CD14-positive monocyte (primary cell): ENCODE measurements at regions not wholly inside any gene's neighbourhood (a gene's known extent, or its start where the extent isn't known, plus 50 kb on each side); places are given as distances from the start of the nearest gene placed in this dataset.
"Not testable (repeated sequence)": the region's sequence is repeated elsewhere in the genome, so short reads cannot be mapped to it uniquely, and the experiment has no call there.

Source experiments
- DNase-seq, 3 donors: peaks; one replicate each; pipeline ENCODE4 v3.0.0-alpha.2; 2011 to 2022
- H2AFZ ChIP-seq: 2 replicates; pipeline ENCODE4 v1.6.0; 2012; ENCODE audit warnings: mild to moderate bottlenecking, low read depth, low read length, inconsistent platforms; ENCODE audit not compliant: insufficient read depth, poor library complexity, severe bottlenecking
- H3K27ac ChIP-seq, 2 donors: 1 replicate in 1 of 2; 2 replicates in 1 of 2; pipeline ENCODE4 v1.5.1; 2012 to 2013; ENCODE audit warnings: low read length in 2 of 2, control low read depth in 1 of 2, inconsistent platforms in 1 of 2, low read depth in 1 of 2, mild to moderate bottlenecking in 1 of 2
- H3K27me3 ChIP-seq, 2 donors: one replicate each; pipeline versions ENCODE4 v1.6.0 to v1.6.1; 2011 to 2013; ENCODE audit warnings: low read length in 2 of 2; ENCODE audit not compliant: control insufficient read depth in 2 of 2, insufficient read depth in 2 of 2
- H3K36me3 ChIP-seq, 2 donors: replicated peaks in 1 of 2; 1 replicate in 1 of 2; 2 replicates in 1 of 2; pipeline versions ENCODE4 v1.5.1 to v1.6.1; 2012 to 2013; ENCODE audit warnings: low read length in 2 of 2, control low read depth in 1 of 2, inconsistent platforms in 1 of 2, mild to moderate bottlenecking in 1 of 2; ENCODE audit not compliant: insufficient read depth in 2 of 2, control insufficient read depth in 1 of 2
- H3K4me1 ChIP-seq, 2 donors: 1 replicate in 1 of 2; 2 replicates in 1 of 2; pipeline versions ENCODE4 v1.5.1 to v1.6.1; 2012 to 2013; ENCODE audit warnings: low read length in 2 of 2, control low read depth in 1 of 2, inconsistent platforms in 1 of 2, mild to moderate bottlenecking in 1 of 2, moderate library complexity in 1 of 2; ENCODE audit not compliant: insufficient read depth in 2 of 2, control insufficient read depth in 1 of 2
- H3K4me2 ChIP-seq: replicated peaks from 2 replicates; pipeline ENCODE3; 2012; ENCODE audit warnings: low read length, moderate library complexity, mild to moderate bottlenecking; ENCODE audit not compliant: poor library complexity, severe bottlenecking; ENCODE audit errors: extremely low read depth
- H3K4me3 ChIP-seq, 3 experiments: fragments of 200-600 bp in 1 of 3; sonication (generic) in 1 of 3; replicated peaks in 1 of 3; 1 replicate in 2 of 3; 2 replicates in 1 of 3; pipeline ENCODE4 v1.5.1; 2011 to 2013; ENCODE audit warnings: low read length in 3 of 3, mild to moderate bottlenecking in 3 of 3, control low read depth in 2 of 3, low read depth in 2 of 3, inconsistent platforms in 1 of 3, moderate library complexity in 1 of 3
- H3K79me2 ChIP-seq: 2 replicates; pipeline ENCODE4 v1.6.0; 2012; ENCODE audit warnings: mild to moderate bottlenecking, control low read depth, inconsistent platforms, low read length, moderate library complexity; ENCODE audit not compliant: insufficient read depth
- H3K9ac ChIP-seq: 2 replicates; pipeline ENCODE4 v1.6.0; 2017; ENCODE audit warnings: low read length, mild to moderate bottlenecking; ENCODE audit not compliant: insufficient read depth, poor library complexity, severe bottlenecking
- H3K9me3 ChIP-seq, 2 donors: replicated peaks in 1 of 2; 1 replicate in 1 of 2; 2 replicates in 1 of 2; pipeline versions ENCODE4 v1.5.1 to v1.6.1; 2012 to 2013; ENCODE audit warnings: low read length in 2 of 2, control low read depth in 1 of 2; ENCODE audit not compliant: control insufficient read depth in 1 of 2, insufficient read depth in 1 of 2
- H4K20me1 ChIP-seq: 2 replicates; pipeline ENCODE4 v1.6.0; 2012; ENCODE audit warnings: mild to moderate bottlenecking, low read length, control low read depth, moderate library complexity; ENCODE audit not compliant: insufficient read depth
- H3K27ac Mint-ChIP-seq, 7 donors: one replicate each; pipeline ENCODE4 v1.8.0; 2020; ENCODE audit warnings: mild to moderate bottlenecking in 7 of 7, mixed read lengths in 7 of 7, moderate library complexity in 6 of 7, inconsistent platforms in 2 of 7
- H3K27me3 Mint-ChIP-seq, 3 donors: one replicate each; pipeline ENCODE4 v1.8.0; 2021 to 2022; ENCODE audit warnings: low read depth in 3 of 3, mild to moderate bottlenecking in 3 of 3, mixed read lengths in 3 of 3, moderate library complexity in 3 of 3, inconsistent platforms in 1 of 3
- H3K36me3 Mint-ChIP-seq, 2 donors: one replicate each; pipeline ENCODE4 v1.8.0; 2020; ENCODE audit warnings: mixed read lengths in 2 of 2, inconsistent platforms in 1 of 2, mild to moderate bottlenecking in 1 of 2
- H3K4me1 Mint-ChIP-seq: one replicate; pipeline ENCODE4 v1.8.0; 2020; ENCODE audit warnings: mild to moderate bottlenecking, mixed read lengths
- H3K4me3 Mint-ChIP-seq, 2 donors: one replicate each; pipeline ENCODE4 v1.8.0; 2020; ENCODE audit warnings: mild to moderate bottlenecking in 2 of 2, mixed read lengths in 2 of 2, moderate library complexity in 1 of 2
- H3K9me3 Mint-ChIP-seq, 7 donors: one replicate each; pipeline ENCODE4 v1.8.0; 2020 to 2022; ENCODE audit warnings: mixed read lengths in 7 of 7, mild to moderate bottlenecking in 6 of 7, moderate library complexity in 6 of 7, inconsistent platforms in 2 of 7
- WGBS: methylation state at CpG from one replicate; pipeline ENCODE4 v1.1.5; 2013; ENCODE audit warnings: missing lambda C conversion rate; ENCODE audit not compliant: insufficient coverage; 5-methylcytosine and 5-hydroxymethylcytosine counted together
- intact Hi-C, 2 donors: fragments of 100-400 bp; cut with micrococcal nuclease; formaldehyde crosslinking; loops; one replicate each; pipeline versions ENCODE4 v1.15.0 to v1.15.1; 2023
- TF ChIP-seq, protein P1 (sequence below): fragments of 200-600 bp; IDR thresholded peaks from one replicate; pipeline ENCODE4 v1.8.0; 2022; ENCODE audit warnings: antibody characterized with exemption, mild to moderate bottlenecking

DNA sequence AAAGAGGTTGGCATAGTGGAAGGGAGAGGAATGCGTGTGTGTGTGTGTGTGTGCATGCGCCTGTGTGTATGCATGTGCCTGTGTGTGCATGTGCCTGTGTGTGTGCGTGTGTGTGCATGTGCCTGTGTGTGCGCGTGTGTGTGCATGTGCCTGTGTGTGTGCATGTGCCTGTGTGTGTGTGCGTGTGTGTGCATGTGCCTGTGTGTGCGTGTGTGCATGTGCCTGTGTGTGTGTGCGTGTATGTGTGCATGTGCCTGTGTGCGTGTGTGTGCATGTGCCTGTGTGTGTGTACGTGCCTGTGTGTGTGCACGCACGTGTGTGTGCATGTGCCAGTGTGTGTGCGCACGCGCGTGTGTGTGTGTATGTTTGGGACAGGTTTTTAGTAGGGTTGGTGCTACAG lies 205.1 kb downstream of the MEMO1 start:
- H3K79me2 ChIP-seq: no peaks in the 10 kb centered on the region
- H3K9me3 Mint-ChIP-seq: peaks cover 2 to 18% (median 8%) of the 10 kb centered on the region in 7 donors
- H3K4me3 Mint-ChIP-seq: no peak overlapping the region
- no peak for DNase-seq
- H3K27ac Mint-ChIP-seq: no peak overlapping the region
- no peaks in the 10 kb centered on the region for H4K20me1 ChIP-seq
- TF ChIP-seq, protein P1, sequence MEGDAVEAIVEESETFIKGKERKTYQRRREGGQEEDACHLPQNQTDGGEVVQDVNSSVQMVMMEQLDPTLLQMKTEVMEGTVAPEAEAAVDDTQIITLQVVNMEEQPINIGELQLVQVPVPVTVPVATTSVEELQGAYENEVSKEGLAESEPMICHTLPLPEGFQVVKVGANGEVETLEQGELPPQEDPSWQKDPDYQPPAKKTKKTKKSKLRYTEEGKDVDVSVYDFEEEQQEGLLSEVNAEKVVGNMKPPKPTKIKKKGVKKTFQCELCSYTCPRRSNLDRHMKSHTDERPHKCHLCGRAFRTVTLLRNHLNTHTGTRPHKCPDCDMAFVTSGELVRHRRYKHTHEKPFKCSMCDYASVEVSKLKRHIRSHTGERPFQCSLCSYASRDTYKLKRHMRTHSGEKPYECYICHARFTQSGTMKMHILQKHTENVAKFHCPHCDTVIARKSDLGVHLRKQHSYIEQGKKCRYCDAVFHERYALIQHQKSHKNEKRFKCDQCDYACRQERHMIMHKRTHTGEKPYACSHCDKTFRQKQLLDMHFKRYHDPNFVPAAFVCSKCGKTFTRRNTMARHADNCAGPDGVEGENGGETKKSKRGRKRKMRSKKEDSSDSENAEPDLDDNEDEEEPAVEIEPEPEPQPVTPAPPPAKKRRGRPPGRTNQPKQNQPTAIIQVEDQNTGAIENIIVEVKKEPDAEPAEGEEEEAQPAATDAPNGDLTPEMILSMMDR: no peak
- H3K27me3 Mint-ChIP-seq: peaks cover 1 to 2% (median 2%) of the 10 kb centered on the region in 3 donors
- no peak overlapping the region for H3K4me3 ChIP-seq
- H3K4me1 ChIP-seq: no peaks in the 10 kb centered on the region
- H3K27ac ChIP-seq: no peak overlapping the region
- intact Hi-C loops: no loop called here
- no peak overlapping the region for H3K4me2 ChIP-seq
- 85% methylated on average over 16 of the region's 16 CpGs for WGBS
- H3K27me3 ChIP-seq: no peaks in the 10 kb centered on the region
- peaks cover 0 to 9% of the 10 kb centered on the region in 2 donors for H3K9me3 ChIP-seq
- no peak overlapping the region for H3K9ac ChIP-seq
- no peak overlapping the region for H2AFZ ChIP-seq
- H3K36me3 ChIP-seq: no peaks in the 10 kb centered on the region
- H3K36me3 Mint-ChIP-seq: no peaks in the 10 kb centered on the region
- H3K4me1 Mint-ChIP-seq: peaks cover 9% of the 10 kb centered on the region

DNA sequence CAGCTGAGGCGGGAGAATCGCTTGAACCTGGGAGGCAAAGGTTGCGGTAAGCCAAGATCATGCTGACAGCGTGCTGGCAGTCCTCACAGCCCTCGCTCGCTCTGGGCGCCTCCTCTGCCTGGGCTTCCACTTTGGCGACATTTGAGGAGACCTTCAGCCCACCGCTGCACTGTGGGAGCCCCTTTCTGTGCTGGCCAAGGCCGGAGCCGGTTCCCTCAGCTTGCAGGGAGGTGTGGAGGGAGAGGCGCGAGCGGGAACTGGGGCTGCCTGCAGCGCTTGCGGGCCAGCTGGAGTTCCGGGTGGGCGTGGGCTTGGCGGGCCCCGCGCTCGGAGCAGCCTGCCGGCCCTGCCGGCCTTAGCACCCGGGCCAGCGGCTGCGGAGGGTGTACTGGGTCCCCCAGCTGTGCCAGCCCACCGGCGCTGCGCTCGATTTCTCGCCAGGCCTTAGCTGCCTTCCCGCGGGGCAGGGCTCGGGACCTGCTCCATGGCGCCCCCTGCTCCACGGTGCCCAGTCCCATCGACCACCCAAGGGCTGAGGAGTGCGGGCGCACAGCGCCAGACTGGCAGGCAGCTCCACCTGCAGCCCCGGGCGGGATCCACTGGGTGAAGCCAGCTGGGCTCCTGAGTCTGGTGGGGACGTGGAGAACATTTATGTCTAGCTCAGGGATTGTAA lies 207.2 kb downstream of the MEMO1 start:
- H3K27ac ChIP-seq, intact Hi-C loops, H2AFZ ChIP-seq, H3K4me2 ChIP-seq, H3K4me1 Mint-ChIP-seq, H3K27ac Mint-ChIP-seq, H3K9me3 ChIP-seq, H4K20me1 ChIP-seq, H3K27me3 Mint-ChIP-seq, DNase-seq, H3K4me3 Mint-ChIP-seq, H3K36me3 Mint-ChIP-seq, H3K27me3 ChIP-seq, H3K4me1 ChIP-seq, H3K36me3 ChIP-seq, H3K4me3 ChIP-seq, H3K9ac ChIP-seq, H3K79me2 ChIP-seq: not testable (repeated sequence)
- 63% methylated on average over 40 of the region's 44 CpGs for WGBS
- H3K9me3 Mint-ChIP-seq: peaks cover 4 to 26% (median 13%) of the 10 kb centered on the region in 7 donors
